Left lung (tissue), 4 donors: ENCODE measurements at regions not wholly inside any gene's neighbourhood (a gene's known extent, or its start where the extent isn't known, plus 50 kb on each side); places are given as distances from the start of the nearest gene placed in this dataset.
A peak's percentile ranks its signal among the peaks of the same experiment; 100 is the strongest.

Experiments
- ATAC-seq: fragments of 200-7000 bp; cut with Tn5 transposase; one replicate; pipeline ENCODE4 v1.9.1; 2020; ENCODE audit warnings: moderate library complexity
- DNase-seq, 4 donors: peaks; one replicate each; pipeline ENCODE4 v3.0.0-alpha.2; 2013 to 2020
- H3K27ac ChIP-seq, 2 donors: fragments of 200-600 bp; sonication (generic) in 1 of 2; one replicate each; pipeline versions ENCODE4 v1.5.0 to v1.8.0; 2020 to 2021
- H3K27me3 ChIP-seq, 2 donors: fragments of 200-600 bp; sonication (generic) in 1 of 2; one replicate each; pipeline versions ENCODE4 v1.5.0 to v1.8.0; 2020 to 2021
- H3K36me3 ChIP-seq, 2 donors: fragments of 200-600 bp; sonication (generic) in 1 of 2; one replicate each; pipeline versions ENCODE4 v1.5.0 to v1.8.0; 2020 to 2021
- H3K4me1 ChIP-seq, 2 donors: fragments of 200-600 bp; one replicate each; pipeline ENCODE4 v1.8.0; 2021
- H3K4me3 ChIP-seq, 2 donors: fragments of 200-600 bp; sonication (generic) in 1 of 2; one replicate each; pipeline versions ENCODE4 v1.5.0 to v1.8.0; 2020 to 2021; ENCODE audit warnings: mild to moderate bottlenecking in 1 of 2
- H3K9me3 ChIP-seq, 2 donors: fragments of 200-600 bp; sonication (generic) in 1 of 2; one replicate each; pipeline versions ENCODE4 v1.5.0 to v1.8.0; 2020 to 2021
- intact Hi-C, 2 donors: fragments of 100-400 bp; cut with DNase I; formaldehyde crosslinking; loops; one replicate each; pipeline versions ENCODE4 v1.11.2 to v1.14.2; 2022
- TF ChIP-seq, protein P1 (sequence below), 2 donors: fragments of 200-600 bp; sonication (generic) in 1 of 2; IDR thresholded peaks; one replicate each; pipeline versions ENCODE4 v1.5.0 to v1.8.0; 2021; ENCODE audit warnings: antibody characterized with exemption in 2 of 2
- donor health status: DM: no; HTN: yes; CAD: no.
- donor health status: DM: no; HTN: no; CAD: no.

DNA sequence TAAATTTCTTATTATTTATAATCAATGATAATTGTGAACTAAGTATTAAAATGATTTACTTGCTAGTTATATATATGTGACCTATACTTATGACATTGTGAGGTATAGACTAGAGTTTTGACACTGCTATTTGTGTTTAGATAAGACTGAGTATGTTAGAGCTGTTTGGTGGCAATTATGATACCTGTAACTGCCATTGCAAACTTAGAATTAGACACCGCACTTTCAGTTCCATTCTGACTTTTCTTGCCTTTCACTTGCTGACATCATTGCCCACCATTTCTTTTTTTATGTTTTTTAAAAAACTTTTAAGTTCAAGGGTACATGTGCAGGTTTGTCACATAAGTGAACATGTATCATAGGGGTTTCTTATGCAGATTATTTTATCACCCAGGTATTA, 214.5 kb downstream of the MBL2 start:
- Histone ChIP-seq H3K36me3 (no peaks in the 10 kb centered on the region), H3K4me1 (no peaks in the 10 kb centered on the region), H3K4me3 (no peak overlapping the region), H3K27ac (no peak overlapping the region), H3K9me3 (no peaks in the 10 kb centered on the region), H3K27me3 (no peaks in the 10 kb centered on the region)
- no peak for DNase-seq
- TF ChIP-seq, protein P1, sequence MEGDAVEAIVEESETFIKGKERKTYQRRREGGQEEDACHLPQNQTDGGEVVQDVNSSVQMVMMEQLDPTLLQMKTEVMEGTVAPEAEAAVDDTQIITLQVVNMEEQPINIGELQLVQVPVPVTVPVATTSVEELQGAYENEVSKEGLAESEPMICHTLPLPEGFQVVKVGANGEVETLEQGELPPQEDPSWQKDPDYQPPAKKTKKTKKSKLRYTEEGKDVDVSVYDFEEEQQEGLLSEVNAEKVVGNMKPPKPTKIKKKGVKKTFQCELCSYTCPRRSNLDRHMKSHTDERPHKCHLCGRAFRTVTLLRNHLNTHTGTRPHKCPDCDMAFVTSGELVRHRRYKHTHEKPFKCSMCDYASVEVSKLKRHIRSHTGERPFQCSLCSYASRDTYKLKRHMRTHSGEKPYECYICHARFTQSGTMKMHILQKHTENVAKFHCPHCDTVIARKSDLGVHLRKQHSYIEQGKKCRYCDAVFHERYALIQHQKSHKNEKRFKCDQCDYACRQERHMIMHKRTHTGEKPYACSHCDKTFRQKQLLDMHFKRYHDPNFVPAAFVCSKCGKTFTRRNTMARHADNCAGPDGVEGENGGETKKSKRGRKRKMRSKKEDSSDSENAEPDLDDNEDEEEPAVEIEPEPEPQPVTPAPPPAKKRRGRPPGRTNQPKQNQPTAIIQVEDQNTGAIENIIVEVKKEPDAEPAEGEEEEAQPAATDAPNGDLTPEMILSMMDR (IDR thresholded peaks at IDR 0.05): no peak
- no peak for ATAC-seq
- intact Hi-C loops: no loop called here

DNA sequence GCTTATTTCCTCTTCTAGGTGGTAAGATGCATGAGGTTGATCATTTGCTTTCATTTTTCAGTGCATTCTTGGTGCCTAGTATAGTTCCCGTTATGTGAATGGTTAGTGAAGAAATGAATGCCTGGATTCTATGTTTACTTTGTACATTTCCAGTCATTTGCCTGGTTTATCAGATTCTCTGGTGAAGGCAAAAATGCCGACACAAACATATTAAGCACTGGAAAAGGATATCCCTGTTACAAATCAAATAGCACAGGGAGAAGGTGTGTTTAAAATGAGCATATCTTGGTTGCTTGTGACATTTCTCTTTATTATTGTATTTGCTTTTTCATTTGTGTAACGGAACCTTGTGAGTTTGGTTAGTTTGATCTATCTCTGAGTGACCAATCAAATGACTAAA, 211.3 kb downstream of the MBL2 start:
- Histone ChIP-seq H3K4me3 (no peak overlapping the region), H3K27me3 (no peaks in the 10 kb centered on the region), H3K36me3 (no peaks in the 10 kb centered on the region), H3K4me1 (no peaks in the 10 kb centered on the region), H3K9me3 (no peaks in the 10 kb centered on the region), H3K27ac (no peak overlapping the region)
- DNase-seq (no peak), ATAC-seq (no peak)
- TF ChIP-seq, protein P1 (IDR thresholded peaks at IDR 0.05): no peak
- intact Hi-C loops: no loop called here

DNA sequence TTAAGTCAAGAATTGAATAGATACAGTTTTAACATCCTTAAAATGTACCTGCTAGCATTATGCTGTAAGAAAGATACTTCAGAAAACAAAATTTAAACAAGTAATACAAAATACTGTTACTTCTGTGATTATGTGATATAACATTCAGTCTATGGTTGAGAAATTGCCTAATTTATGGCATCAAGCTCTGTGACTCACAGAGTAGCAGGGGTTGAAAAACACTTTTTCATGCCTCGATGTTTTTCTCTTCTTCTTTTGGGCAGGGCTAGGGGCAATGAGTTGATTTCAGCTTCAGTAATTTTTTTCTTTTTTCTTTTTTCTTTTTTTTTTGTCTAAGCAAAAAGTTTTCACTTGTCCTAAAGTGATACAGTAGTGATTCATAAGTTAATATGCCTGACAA, 209.2 kb downstream of the MBL2 start:
- no peak for DNase-seq
- no peaks in the 10 kb centered on the region for H3K9me3 ChIP-seq
- no peaks in the 10 kb centered on the region for H3K4me1 ChIP-seq
- ATAC-seq: no peak
- TF ChIP-seq, protein P1 (IDR thresholded peaks at IDR 0.05): no peak
- no peaks in the 10 kb centered on the region for H3K36me3 ChIP-seq
- intact Hi-C loops: no loop called here
- H3K4me3 ChIP-seq: no peak overlapping the region
- H3K27ac ChIP-seq: no peak overlapping the region
- no peaks in the 10 kb centered on the region for H3K27me3 ChIP-seq

DNA sequence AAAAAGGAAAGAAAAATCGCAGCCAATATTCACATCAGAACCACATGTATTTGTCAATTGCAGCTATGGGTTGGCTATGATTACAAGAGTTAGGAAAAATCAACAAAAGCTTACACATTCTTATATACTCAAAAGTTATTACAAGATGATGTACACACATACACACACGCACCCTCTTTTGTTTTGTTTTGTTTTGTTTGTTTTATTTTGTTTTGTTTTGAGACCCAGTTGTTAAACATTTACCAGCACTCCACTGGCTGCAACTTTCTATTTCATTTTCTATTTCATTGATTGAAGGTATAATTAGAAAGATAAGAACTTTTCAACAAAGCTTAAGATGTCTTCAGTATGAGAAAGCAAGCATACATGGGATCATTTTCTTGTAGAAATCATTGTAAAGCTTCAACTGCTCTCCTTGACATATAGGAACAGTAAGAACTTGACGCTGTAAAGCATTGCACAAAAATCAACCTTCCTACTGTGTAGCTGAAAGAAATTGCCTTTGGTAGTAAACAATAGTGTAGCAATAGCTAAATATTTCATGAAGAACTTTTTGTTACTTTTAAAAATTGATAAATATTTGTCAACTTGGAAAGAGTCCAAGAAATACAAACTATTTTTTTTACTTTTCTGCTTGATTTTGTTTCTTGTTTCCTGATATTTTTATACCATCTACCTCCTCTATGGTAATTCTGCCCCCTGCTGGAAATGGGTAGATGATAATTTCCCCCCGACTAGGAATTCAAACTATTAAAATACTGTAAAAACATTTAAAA, 205.9 kb downstream of the MBL2 start:
- intact Hi-C loops: no loop called here
- DNase-seq: peak in 1 of 4 donors; percentile 28
- Histone ChIP-seq H3K4me3 (no peak overlapping the region), H3K9me3 (no peaks in the 10 kb centered on the region), H3K4me1 (no peaks in the 10 kb centered on the region), H3K27ac (no peak overlapping the region), H3K27me3 (no peaks in the 10 kb centered on the region), H3K36me3 (no peaks in the 10 kb centered on the region)
- ATAC-seq: peak; percentile 37
- TF ChIP-seq, protein P1 (IDR thresholded peaks at IDR 0.05): peak in 1 of 2 donors; percentile 35

DNA sequence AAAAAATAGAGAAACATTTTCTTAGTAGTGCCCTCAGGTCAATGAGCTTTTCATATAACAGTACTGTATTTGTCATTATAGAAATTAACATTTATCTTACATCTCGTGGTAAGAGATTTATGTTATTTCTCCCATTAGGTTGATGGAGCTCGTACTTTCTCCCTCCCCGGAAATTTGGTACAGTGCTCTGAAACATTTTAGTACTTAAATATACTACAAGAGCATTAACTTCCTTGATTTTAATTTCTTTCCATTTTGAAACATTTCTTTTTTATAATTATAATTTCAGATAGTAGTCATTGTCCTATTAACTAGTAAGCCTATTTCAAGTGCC, 205.4 kb downstream of the MBL2 start:
- ATAC-seq: no peak
- no peaks in the 10 kb centered on the region for H3K27me3 ChIP-seq

More for the DNA sequence above, 205.4 kb downstream of the MBL2 start:
- intact Hi-C loops: no loop called here
- TF ChIP-seq, protein P1 (IDR thresholded peaks at IDR 0.05): no peak
- no peak for DNase-seq
- H3K9me3 ChIP-seq: no peaks in the 10 kb centered on the region
- H3K27ac ChIP-seq: no peak overlapping the region
- no peaks in the 10 kb centered on the region for H3K4me1 ChIP-seq
- no peak overlapping the region for H3K4me3 ChIP-seq
- no peaks in the 10 kb centered on the region for H3K36me3 ChIP-seq
